Retina (tissue), 1 donor: ENCODE measurements at regions not wholly inside any gene's neighbourhood (a gene's known extent, or its start where the extent isn't known, plus 50 kb on each side); places are given as distances from the start of the nearest gene placed in this dataset.

Experiments
- DNase-seq: peaks from one replicate; pipeline ENCODE4 v3.0.0-alpha.2; 2016

DNA sequence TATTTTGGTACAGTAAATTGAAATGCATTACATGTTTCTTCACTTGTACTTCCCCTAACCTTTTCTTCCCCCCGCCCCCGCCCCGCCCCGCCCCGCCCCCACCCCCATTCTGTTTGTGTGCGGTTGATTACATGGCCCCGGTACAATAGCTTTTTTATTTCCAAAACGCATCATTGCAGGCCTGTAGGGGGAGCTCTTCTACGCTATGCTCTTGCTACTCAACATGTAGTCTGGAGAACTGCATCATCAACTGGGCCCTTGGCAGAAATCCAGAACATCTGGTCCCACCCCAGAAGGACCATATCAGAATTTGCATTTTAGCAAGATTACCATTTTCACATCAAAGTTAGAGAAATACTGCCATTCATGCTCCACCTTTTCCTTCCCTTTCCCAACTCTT is 333.3 kb upstream of the DDX53 start:
- DNase-seq = no peak

DNA sequence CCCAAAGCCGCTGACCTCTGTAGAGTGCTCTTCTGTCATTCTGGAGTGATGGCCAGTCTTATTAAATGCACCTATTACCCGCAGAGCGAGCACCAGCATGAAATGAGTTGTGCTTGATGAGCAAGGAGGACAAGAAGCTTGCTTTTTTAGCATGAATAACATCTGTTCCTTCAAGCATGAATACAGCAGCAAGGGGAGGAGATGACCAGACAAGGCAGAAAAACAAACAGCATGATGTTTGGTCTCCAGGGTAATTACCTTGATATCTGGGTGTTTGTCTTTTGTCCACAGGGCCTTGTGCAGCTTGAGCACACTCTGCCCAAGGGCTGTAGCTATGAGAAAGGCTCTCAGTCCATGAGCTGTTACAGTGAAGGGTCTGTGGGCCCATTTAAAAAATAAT is 324.8 kb upstream of the DDX53 start:
- peak; percentile 31 for DNase-seq

DNA sequence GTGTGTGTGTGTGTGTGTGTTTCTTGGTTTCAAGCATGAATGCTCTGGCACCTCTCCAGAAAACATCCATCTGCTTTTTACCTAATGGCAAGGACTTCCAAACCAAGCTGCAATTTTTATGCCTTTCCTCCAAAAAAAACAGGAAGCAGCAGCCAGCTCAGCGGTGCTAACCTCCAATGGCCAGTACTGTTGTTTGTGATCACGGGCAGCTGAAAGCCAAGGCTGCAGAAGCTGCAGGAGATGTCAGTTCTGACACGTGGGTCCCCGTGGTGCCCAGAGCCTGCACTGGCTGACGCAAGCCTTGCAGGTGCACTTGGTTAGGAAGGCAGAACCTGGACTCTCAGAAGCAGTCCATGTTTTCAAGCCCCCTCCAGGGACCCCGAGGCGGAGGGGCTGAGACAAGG is 313.6 kb upstream of the DDX53 start:
- DNase-seq = peak; percentile 58

- DNase-seq = no peak
These were observed 310.5 kb upstream of the DDX53 start for GRCh38 chrX:22689290-22689689.

GRCh38 chrX:22690116-22690515 is 309.6 kb upstream of the DDX53 start:
- DNase-seq = no peak

- DNase-seq = no peak
These were observed 307.7 kb upstream of the DDX53 start for GRCh38 chrX:22691966-22692565.

DNA sequence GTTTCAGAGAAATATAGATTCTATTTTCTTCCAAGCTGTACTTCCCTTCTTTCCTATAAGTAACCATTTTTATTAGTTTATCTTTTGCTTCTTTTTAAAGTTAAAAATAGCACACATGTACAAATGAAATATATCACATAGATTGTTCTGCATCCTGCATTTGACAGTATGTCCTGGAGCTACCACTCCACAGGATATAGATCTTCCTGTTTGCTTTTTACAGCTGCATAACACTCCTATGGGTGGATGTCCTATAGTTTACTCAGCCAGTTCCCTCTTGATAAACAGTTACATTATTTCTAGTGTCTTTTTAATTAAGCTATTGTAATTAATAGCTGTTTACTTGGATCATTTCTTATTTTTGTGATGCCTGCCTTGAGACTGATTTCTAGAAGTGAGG is 301.6 kb upstream of the DDX53 start:
- no peak for DNase-seq

GRCh38 chrX:22699581-22700091 is 300.1 kb upstream of the DDX53 start:
- no peak for DNase-seq

DNA sequence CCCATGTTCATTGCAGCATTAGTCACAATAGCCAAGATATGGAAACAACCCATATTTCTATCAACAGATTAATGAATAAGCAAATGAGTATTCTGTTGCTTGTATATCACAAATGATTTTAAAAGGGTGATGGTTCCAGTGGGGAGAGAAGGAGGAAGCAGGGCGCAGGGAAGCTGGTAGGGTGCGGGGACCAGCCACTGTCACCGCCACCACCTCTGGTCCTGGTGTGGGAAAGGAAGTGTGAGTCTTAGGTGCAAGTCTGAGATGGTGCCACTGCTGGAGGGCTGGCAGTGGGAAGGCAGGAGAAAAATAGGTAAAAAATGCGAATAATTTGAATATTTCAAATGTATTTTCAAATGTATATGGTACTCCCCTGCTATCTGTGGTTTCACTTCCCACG is 286.8 kb upstream of the DDX53 start:
- DNase-seq = no peak

GRCh38 chrX:22730542-22730941 is 269.2 kb upstream of the DDX53 start:
- no peak for DNase-seq

GRCh38 chrX:22737541-22737940 is 262.2 kb upstream of the DDX53 start:
- DNase-seq = no peak

- DNase-seq = no peak
These were observed 260.5 kb upstream of the DDX53 start for GRCh38 chrX:22739276-22739675.

DNA sequence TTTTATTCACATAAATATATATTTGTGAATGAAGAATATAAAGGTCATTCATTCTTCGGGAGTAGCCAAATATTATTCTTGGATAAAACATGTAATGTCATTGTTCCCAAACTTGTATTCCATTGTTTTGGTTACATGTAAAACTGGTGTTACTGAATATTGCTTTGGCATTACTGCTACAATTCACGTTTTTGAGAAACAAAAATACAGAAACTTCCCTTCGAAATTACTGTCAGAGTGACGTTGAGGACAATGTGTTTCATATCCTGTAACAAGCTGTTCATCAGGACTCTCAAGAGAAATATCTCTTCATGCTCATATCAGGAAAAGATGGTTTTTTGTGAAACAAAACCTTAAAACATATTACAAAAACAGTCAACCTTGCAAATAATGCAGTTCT is 258.9 kb upstream of the DDX53 start:
- DNase-seq = no peak

- DNase-seq = no peak
These were observed 257.6 kb upstream of the DDX53 start for GRCh38 chrX:22742174-22742573.

DNA sequence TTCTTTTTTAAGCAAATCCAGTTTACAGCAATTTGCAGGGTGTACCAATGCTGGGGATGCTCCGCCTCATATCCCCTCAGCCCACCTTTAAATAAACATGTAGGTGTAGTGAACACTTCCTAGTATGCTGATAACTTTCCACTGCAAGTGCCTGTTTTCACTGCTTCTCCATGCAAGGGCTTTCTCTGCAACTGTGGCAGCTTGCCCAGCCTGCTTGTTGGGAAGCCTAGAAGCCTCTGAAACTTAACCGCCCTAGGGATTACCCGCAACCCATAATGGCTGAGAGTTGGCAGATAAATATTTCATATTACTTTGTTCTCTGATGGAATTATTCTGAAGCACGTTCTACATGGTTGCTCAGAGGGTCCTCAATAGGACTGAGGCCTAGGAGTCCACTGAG is 253.7 kb upstream of the DDX53 start:
- DNase-seq = no peak

GRCh38 chrX:22748093-22748999 is 251.4 kb upstream of the DDX53 start:
- peak; percentile 51 for DNase-seq

DNA sequence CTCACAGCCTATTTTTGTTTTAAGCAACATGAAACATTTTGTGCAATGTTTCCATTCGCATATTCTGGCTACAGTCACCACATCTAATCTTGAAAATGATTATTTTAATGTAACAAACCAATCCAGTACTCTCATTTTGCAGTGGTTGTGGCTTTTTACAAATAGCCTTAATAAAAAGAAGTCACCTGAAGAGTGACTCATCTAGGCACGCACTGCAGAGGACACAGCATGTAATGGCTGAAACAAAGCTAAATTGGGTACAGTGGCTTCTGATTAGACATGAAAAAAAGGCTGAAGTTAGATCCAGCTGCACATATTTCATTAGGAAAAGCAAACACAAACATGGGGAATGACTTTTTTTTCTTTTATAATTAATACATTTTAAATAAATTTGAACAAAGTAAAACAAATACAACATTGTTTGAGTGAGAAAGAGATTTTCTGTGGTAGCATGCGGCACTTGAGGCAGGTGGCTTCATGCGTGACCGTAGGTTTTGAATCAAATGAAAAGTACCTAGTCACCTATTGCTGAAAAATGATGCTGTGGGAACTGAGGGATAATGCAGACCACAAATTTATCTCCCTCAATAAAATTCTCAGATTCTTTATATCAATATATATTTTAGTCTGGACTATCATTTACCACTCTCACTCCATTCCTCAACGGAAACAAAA is 240.8 kb upstream of the DDX53 start:
- no peak for DNase-seq

DNA sequence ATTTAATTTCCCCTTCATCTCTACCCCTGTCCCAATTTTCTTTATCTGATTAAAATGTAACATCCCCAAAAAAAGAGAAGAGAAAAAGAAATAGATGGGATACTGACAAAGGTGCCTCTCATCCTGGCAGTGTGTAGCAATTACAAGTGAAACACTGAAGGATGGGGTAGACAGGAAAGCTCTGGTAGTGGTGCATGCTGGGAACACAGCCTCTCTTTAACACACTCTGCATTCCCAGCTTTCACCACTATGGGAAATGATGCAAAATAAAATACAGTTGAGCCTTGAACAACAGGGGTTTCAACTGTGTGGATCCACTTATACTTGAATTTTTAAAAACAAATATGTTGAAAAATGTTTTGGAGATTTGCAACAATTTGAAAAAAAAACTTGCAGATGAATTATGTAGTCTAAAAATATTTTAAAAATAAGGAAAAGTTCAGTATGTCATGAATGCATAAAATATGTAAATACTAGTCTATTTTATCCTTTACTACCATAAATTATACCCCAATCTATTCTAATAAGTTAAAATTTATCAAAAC is 239.2 kb upstream of the DDX53 start:
- no peak for DNase-seq

- DNase-seq = no peak
These were observed 211.5 kb upstream of the DDX53 start for GRCh38 chrX:22788221-22788620.

- DNase-seq = no peak
These were observed 204.1 kb upstream of the DDX53 start for GRCh38 chrX:22795671-22796070.

DNA sequence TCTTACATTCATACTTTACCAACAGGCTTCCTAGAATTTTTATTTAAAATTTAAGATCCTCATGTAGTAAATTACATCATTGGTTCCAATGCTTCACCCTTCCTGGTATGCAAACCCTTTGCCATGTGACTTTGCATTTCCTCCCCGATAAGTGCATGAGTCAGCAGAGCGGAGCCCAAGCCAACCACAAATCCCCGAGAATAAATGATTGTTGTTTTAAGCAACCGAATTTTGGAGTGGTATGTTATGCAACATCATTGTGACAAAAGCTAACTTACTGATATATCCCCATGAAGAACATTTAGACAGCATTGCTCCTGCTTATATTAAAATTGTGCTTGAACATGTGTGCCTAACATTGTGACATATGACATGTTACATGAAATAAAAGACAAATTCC is 199.4 kb upstream of the DDX53 start:
- no peak for DNase-seq

GRCh38 chrX:22800806-22801205 is 199.0 kb upstream of the DDX53 start:
- no peak for DNase-seq

DNA sequence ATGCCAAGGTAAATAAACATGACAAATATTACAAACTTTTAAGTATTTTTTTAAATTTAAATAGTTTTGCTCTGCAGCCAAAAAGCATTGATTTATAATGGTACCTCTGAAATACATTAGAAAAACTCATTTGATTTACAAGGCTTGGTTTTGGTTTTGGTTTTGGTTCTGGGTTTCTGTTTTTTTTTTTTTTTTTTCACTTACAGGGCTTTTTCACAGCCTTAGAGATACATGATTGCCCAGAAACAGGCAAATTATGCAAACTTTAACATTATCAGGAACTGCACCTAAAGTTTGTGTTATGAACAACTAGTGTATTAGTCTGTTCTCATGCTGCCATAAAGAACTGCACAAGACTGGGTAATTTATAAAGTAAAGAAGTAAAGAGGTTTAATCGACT is 196.4 kb upstream of the DDX53 start:
- no peak for DNase-seq

DNA sequence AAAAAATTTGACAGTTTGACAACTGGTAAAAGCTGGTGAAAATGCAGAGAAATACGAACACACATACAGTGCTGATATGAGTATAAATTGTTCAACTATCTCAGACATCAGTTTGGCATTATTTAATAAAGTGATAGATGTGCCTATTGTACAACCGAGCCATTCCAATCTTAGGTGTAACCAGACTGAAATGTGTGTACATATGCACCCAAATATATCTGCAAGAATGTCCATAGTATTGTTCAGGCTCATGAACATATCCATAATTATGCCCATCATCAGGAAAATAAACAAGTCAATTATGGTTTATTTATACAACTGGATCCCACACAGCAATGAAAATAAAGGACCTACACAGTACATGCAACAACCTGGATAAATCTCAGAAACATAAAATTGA is 188.9 kb upstream of the DDX53 start:
- no peak for DNase-seq
